Esophagus squamous epithelium (tissue), 4 donors: ENCODE measurements at regions not wholly inside any gene's neighbourhood (a gene's known extent, or its start where the extent isn't known, plus 50 kb on each side); places are given as distances from the start of the nearest gene placed in this dataset.
"Not testable (repeated sequence)": the region's sequence is repeated elsewhere in the genome, so short reads cannot be mapped to it uniquely, and the experiment has no call there.

Experiments used
- POLR2A ChIP-seq, 4 donors: fragments of 450-650 bp; IDR thresholded peaks; one replicate each; pipeline ENCODE4 v1.6.1; 2017; ENCODE audit warnings: antibody characterized with exemption in 4 of 4, mild to moderate bottlenecking in 4 of 4, moderate library complexity in 3 of 4
- TF ChIP-seq, protein P1 (sequence below), 6 experiments: fragments of 450-650 bp in 4 of 6; fragments of 200-600 bp in 2 of 6; sonication (generic) in 2 of 6; IDR thresholded peaks; one replicate each; pipeline ENCODE4 v1.5.1; 2016 to 2019; ENCODE audit warnings: antibody characterized with exemption in 6 of 6, mild to moderate bottlenecking in 4 of 6, moderate library complexity in 4 of 6

DNA sequence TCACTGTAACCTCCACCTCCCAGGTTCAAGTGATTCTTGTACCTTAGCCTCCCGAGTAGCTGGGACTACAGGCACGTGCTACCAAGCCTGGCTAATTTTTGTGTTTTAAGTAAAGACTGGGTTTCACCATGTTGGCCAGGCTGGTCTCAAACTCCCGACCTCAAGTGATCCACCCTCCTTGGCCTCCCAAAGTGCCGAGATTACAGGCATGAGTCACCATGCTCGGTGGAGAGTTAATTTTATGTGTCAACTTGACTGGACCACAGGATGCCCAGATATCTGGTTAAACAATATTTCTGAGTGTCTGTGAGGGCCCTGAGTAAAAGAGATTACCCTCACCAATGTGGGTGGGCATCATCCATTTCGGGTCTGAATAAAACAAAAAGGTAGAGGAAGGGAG, 80.4 kb upstream of the FREM1 start:
- TF ChIP-seq, protein P1, sequence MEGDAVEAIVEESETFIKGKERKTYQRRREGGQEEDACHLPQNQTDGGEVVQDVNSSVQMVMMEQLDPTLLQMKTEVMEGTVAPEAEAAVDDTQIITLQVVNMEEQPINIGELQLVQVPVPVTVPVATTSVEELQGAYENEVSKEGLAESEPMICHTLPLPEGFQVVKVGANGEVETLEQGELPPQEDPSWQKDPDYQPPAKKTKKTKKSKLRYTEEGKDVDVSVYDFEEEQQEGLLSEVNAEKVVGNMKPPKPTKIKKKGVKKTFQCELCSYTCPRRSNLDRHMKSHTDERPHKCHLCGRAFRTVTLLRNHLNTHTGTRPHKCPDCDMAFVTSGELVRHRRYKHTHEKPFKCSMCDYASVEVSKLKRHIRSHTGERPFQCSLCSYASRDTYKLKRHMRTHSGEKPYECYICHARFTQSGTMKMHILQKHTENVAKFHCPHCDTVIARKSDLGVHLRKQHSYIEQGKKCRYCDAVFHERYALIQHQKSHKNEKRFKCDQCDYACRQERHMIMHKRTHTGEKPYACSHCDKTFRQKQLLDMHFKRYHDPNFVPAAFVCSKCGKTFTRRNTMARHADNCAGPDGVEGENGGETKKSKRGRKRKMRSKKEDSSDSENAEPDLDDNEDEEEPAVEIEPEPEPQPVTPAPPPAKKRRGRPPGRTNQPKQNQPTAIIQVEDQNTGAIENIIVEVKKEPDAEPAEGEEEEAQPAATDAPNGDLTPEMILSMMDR (IDR thresholded peaks at IDR 0.05): not testable (repeated sequence)
- not testable (repeated sequence) for TF ChIP-seq POLR2A (IDR thresholded peaks at IDR 0.05)
